GM11168 (cell line): ENCODE measurements at regions not wholly inside any gene's neighbourhood (a gene's known extent, or its start where the extent isn't known, plus 50 kb on each side); places are given as distances from the start of the nearest gene placed in this dataset.
"Not testable (repeated sequence)": the region's sequence is repeated elsewhere in the genome, so short reads cannot be mapped to it uniquely, and the experiment has no call there.

Experiments used
- in situ Hi-C: fragments of 300-500 bp; cut with MboI; formaldehyde crosslinking; loops from one replicate; pipeline ENCODE4 v1.12.0; 2022; ENCODE audit warnings: low sequenced_read_pairs; ENCODE audit not compliant: unreplicated experiment

- in situ Hi-C loops, result no loop called here
These were observed 340.3 kb downstream of the QKI start for GRCh38 chr6:163754866-163755265.

- in situ Hi-C loops, result no loop called here
These were observed 338.9 kb downstream of the QKI start for GRCh38 chr6:163753430-163753829.

GRCh38 chr6:163752446-163752845, 337.9 kb downstream of the QKI start:
- in situ Hi-C loops, result no loop called here

- in situ Hi-C loops, result no loop called here
These were observed 336.6 kb downstream of the QKI start for GRCh38 chr6:163751032-163751525.

GRCh38 chr6:163750431-163751031, 336.0 kb downstream of the QKI start:
- in situ Hi-C loops, result no loop called here

- in situ Hi-C loops, result no loop called here
These were observed 334.4 kb downstream of the QKI start for GRCh38 chr6:163748886-163749285.

GRCh38 chr6:163748036-163748435, 333.5 kb downstream of the QKI start:
- in situ Hi-C loops, result no loop called here

GRCh38 chr6:163747058-163747457, 332.5 kb downstream of the QKI start:
- in situ Hi-C loops, result not testable (repeated sequence)

- in situ Hi-C loops, result no loop called here
These were observed 331.2 kb downstream of the QKI start for GRCh38 chr6:163745536-163746400.

GRCh38 chr6:163744256-163744925, 329.9 kb downstream of the QKI start:
- in situ Hi-C loops, result no loop called here

- in situ Hi-C loops, result no loop called here
These were observed 329.3 kb downstream of the QKI start for GRCh38 chr6:163743796-163744195.

GRCh38 chr6:163741743-163742363, 327.3 kb downstream of the QKI start:
- in situ Hi-C loops, result no loop called here

- in situ Hi-C loops, result no loop called here
These were observed 326.8 kb downstream of the QKI start for GRCh38 chr6:163741342-163741741.

- in situ Hi-C loops, result no loop called here
These were observed 325.4 kb downstream of the QKI start for GRCh38 chr6:163739966-163740365.

- in situ Hi-C loops, result no loop called here
These were observed 324.8 kb downstream of the QKI start for GRCh38 chr6:163739408-163739725.

GRCh38 chr6:163738725-163739407, 324.3 kb downstream of the QKI start:
- in situ Hi-C loops, result no loop called here

GRCh38 chr6:163738304-163738703, 323.8 kb downstream of the QKI start:
- in situ Hi-C loops, result no loop called here

GRCh38 chr6:163735076-163735475, 320.6 kb downstream of the QKI start:
- in situ Hi-C loops, result no loop called here

GRCh38 chr6:163733061-163733460, 318.5 kb downstream of the QKI start:
- in situ Hi-C loops, result no loop called here

GRCh38 chr6:163732479-163732878, 318.0 kb downstream of the QKI start:
- in situ Hi-C loops, result no loop called here
